Hepatocyte (in vitro differentiated cells): ENCODE measurements at regions not wholly inside any gene's neighbourhood (a gene's known extent, or its start where the extent isn't known, plus 50 kb on each side); places are given as distances from the start of the nearest gene placed in this dataset.
"Not testable (repeated sequence)": the region's sequence is repeated elsewhere in the genome, so short reads cannot be mapped to it uniquely, and the experiment has no call there.

Source experiments
- DNase-seq: peaks from one replicate; pipeline ENCODE4 v3.0.0-alpha.2; 2016; ENCODE audit warnings: low spot score
- H2AFZ ChIP-seq: fragments of 200-600 bp; sonication (generic); 2 replicates; pipeline ENCODE4 v1.6.0; 2016; ENCODE audit warnings: antibody characterized with exemption, mild to moderate bottlenecking
- H3K27ac ChIP-seq: fragments of 200-600 bp; sonication (generic); 2 replicates; pipeline ENCODE4 v1.5.1; 2016; ENCODE audit warnings: mild to moderate bottlenecking
- H3K27me3 ChIP-seq: fragments of 200-600 bp; sonication (generic); 2 replicates; pipeline ENCODE4 v1.6.1; 2016
- H3K36me3 ChIP-seq: fragments of 200-600 bp; sonication (generic); replicated peaks from 2 replicates; pipeline ENCODE4 v1.5.1; 2016; ENCODE audit warnings: low read depth; ENCODE audit not compliant: insufficient read depth
- H3K4me1 ChIP-seq: fragments of 200-600 bp; sonication (generic); 2 replicates; pipeline ENCODE4 v1.5.1; 2016; ENCODE audit warnings: mild to moderate bottlenecking, moderate library complexity; ENCODE audit not compliant: insufficient read depth
- H3K4me2 ChIP-seq: fragments of 200-600 bp; sonication (generic); 2 replicates; pipeline ENCODE4 v1.6.0; 2016
- H3K4me3 ChIP-seq: fragments of 200-600 bp; sonication (generic); 2 replicates; pipeline ENCODE4 v1.5.1; 2016; ENCODE audit warnings: mild to moderate bottlenecking
- H3K79me2 ChIP-seq: fragments of 200-600 bp; sonication (generic); 2 replicates; pipeline ENCODE4 v1.6.0; 2017; ENCODE audit warnings: mild to moderate bottlenecking
- H3K9me2 ChIP-seq: fragments of 200-600 bp; sonication (generic); replicated peaks from 2 replicates; pipeline ENCODE4 v1.6.0; 2017; ENCODE audit warnings: mild to moderate bottlenecking; ENCODE audit not compliant: insufficient read depth
- H3K9me3 ChIP-seq: fragments of 200-600 bp; sonication (generic); 2 replicates; pipeline ENCODE4 v1.5.1; 2016; ENCODE audit warnings: low read depth, mild to moderate bottlenecking
- H4K20me1 ChIP-seq: fragments of 200-600 bp; sonication (generic); 2 replicates; pipeline ENCODE4 v1.6.0; 2016; ENCODE audit warnings: mild to moderate bottlenecking; ENCODE audit not compliant: insufficient read depth, poor library complexity, severe bottlenecking
- EZH2 ChIP-seq: fragments of 200-600 bp; sonication (generic); IDR thresholded peaks from 2 replicates; pipeline ENCODE4 v1.6.1; 2016; ENCODE audit warnings: antibody characterized with exemption, mild to moderate bottlenecking, borderline replicate concordance
- EZH2phosphoT487 ChIP-seq: fragments of 200-600 bp; sonication (generic); IDR thresholded peaks from one replicate; pipeline ENCODE4 v1.6.1; 2018; ENCODE audit warnings: antibody characterized with exemption, mild to moderate bottlenecking, low read depth, moderate library complexity; ENCODE audit not compliant: unreplicated experiment, severe bottlenecking
- WGBS: methylation state at CpG from one replicate; pipeline ENCODE4 v1.1.6; 2016; ENCODE audit warnings: low lambda C conversion rate; ENCODE audit errors: missing lambda C conversion rate; 5-methylcytosine and 5-hydroxymethylcytosine counted together
- TF ChIP-seq, protein P1 (sequence below): fragments of 200-600 bp; sonication (generic); IDR thresholded peaks from 2 replicates; pipeline ENCODE4 v1.5.1; 2016; ENCODE audit warnings: antibody characterized with exemption, mild to moderate bottlenecking; ENCODE audit not compliant: poor library complexity

- H3K27me3 ChIP-seq: no peaks in the 10 kb centered on the region
- no peaks in the 10 kb centered on the region for H3K36me3 ChIP-seq
- no peaks in the 10 kb centered on the region for H3K9me3 ChIP-seq
- H4K20me1 ChIP-seq: no peaks in the 10 kb centered on the region
- H3K4me1 ChIP-seq: no peaks in the 10 kb centered on the region
- no peak overlapping the region for H3K4me2 ChIP-seq
- H3K9me2 ChIP-seq: no peaks in the 10 kb centered on the region
- no peak overlapping the region for H2AFZ ChIP-seq
- WGBS: 87% methylated on average over 1 of the region's 1 CpG
- no peaks in the 10 kb centered on the region for H3K79me2 ChIP-seq
- TF ChIP-seq EZH2phosphoT487: no peak
- TF ChIP-seq, protein P1, sequence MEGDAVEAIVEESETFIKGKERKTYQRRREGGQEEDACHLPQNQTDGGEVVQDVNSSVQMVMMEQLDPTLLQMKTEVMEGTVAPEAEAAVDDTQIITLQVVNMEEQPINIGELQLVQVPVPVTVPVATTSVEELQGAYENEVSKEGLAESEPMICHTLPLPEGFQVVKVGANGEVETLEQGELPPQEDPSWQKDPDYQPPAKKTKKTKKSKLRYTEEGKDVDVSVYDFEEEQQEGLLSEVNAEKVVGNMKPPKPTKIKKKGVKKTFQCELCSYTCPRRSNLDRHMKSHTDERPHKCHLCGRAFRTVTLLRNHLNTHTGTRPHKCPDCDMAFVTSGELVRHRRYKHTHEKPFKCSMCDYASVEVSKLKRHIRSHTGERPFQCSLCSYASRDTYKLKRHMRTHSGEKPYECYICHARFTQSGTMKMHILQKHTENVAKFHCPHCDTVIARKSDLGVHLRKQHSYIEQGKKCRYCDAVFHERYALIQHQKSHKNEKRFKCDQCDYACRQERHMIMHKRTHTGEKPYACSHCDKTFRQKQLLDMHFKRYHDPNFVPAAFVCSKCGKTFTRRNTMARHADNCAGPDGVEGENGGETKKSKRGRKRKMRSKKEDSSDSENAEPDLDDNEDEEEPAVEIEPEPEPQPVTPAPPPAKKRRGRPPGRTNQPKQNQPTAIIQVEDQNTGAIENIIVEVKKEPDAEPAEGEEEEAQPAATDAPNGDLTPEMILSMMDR: no peak
- TF ChIP-seq EZH2: no peak
- no peak for DNase-seq
- no peak overlapping the region for H3K4me3 ChIP-seq
- no peak overlapping the region for H3K27ac ChIP-seq
Observed at GRCh38 chr11:87501388-87501787, 463.7 kb downstream of the TMEM135 start.

DNA sequence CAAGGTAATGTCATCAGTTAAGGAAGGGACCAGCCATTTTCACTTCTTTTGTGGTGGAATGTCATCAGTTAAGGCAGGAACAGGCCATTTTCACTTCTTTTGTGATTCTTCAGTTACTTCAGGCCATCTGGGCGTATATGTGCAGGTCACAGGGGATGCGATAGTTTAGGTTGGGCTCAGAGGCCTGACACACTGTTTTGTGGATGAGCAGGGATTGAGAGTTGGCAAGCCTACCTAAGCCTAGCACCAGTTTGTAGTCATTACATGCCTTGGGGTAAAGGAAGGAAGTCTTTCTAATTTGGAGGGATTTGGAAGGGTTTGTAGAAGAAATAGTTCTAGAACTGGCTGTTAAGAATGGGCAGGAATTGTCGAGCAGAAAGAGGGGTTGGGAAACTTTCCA is 457.2 kb downstream of the TMEM135 start:
- H3K27me3 ChIP-seq, H4K20me1 ChIP-seq, H3K9me3 ChIP-seq, H3K4me2 ChIP-seq, H3K79me2 ChIP-seq, H3K4me3 ChIP-seq, H3K27ac ChIP-seq, H3K9me2 ChIP-seq, DNase-seq, H3K4me1 ChIP-seq, H2AFZ ChIP-seq, H3K36me3 ChIP-seq: not testable (repeated sequence)
- WGBS: 97% methylated on average over 3 of the region's 3 CpGs

DNA sequence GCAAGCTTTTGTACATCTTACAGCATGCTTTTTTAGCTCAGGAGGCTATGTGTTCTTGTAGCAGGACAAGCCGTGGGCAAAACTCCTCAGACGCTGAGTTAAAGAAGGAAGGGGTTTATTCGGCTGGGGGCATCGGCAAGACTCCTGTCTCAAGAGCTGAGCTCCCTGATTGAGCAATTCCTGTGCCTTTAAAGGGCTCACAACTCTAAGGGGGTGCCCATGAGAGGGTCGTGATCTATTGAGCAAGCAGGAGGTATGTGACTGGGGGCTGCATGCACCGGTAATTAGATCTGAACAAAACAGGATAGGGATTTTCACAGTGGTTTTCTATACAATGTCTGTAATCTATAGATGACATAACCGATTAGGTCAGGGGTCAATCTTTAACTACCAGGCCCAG is 456.3 kb downstream of the TMEM135 start:
- H3K27me3 ChIP-seq, H4K20me1 ChIP-seq, H3K4me3 ChIP-seq, H2AFZ ChIP-seq, H3K9me2 ChIP-seq, DNase-seq, H3K4me1 ChIP-seq, H3K27ac ChIP-seq, H3K79me2 ChIP-seq, H3K9me3 ChIP-seq, H3K4me2 ChIP-seq, H3K36me3 ChIP-seq: not testable (repeated sequence)
- WGBS: 53% methylated on average over 7 of the region's 7 CpGs

DNA sequence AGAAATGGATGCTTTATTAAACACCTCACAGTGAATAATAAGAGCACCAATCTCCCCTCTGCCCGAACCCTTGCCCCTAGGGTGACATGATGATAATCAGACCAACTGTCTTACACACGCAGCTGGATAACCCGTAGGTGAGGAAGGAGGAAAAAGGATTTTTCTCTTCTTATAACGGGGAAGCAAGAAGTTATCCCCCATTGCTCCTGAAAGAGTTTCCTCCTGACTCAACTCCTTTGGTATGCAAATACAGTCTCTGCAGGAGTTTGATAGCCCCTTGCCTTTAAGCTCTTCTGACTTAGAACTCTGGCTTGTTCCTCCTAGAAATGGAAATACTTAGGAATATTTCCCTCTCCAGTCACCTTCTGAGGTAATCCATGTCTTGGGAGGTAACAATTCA is 455.8 kb downstream of the TMEM135 start:
- WGBS: 26% methylated on average over 4 of the region's 4 CpGs
- Histone ChIP-seq H3K9me2 (no peaks in the 10 kb centered on the region), H4K20me1 (no peaks in the 10 kb centered on the region), H3K4me3 (no peak overlapping the region), H3K4me2 (no peak overlapping the region), H3K4me1 (no peaks in the 10 kb centered on the region), H3K27ac (no peak overlapping the region), H3K27me3 (no peaks in the 10 kb centered on the region), H3K9me3 (no peaks in the 10 kb centered on the region), H3K79me2 (no peaks in the 10 kb centered on the region), H2AFZ (no peak overlapping the region), H3K36me3 (no peaks in the 10 kb centered on the region)
- DNase-seq: no peak
- TF ChIP-seq EZH2 (no peak), EZH2phosphoT487 (no peak)
- TF ChIP-seq, protein P1: no peak

GRCh38 chr11:87491381-87491780 is 453.6 kb downstream of the TMEM135 start:
- DNase-seq: no peak
- Histone ChIP-seq H3K79me2 (no peaks in the 10 kb centered on the region), H4K20me1 (no peaks in the 10 kb centered on the region), H3K9me3 (no peaks in the 10 kb centered on the region), H3K9me2 (no peaks in the 10 kb centered on the region), H2AFZ (no peak overlapping the region), H3K4me2 (no peak overlapping the region), H3K4me3 (no peak overlapping the region), H3K27me3 (no peaks in the 10 kb centered on the region), H3K36me3 (no peaks in the 10 kb centered on the region), H3K4me1 (no peaks in the 10 kb centered on the region), H3K27ac (no peak overlapping the region)
- WGBS: 95% methylated on average over 3 of the region's 3 CpGs
- TF ChIP-seq, protein P1: no peak
- TF ChIP-seq EZH2 (no peak), EZH2phosphoT487 (no peak)
